ENCODE measurements at regions not wholly inside any gene's neighbourhood (a gene's known extent, or its start where the extent isn't known, plus 50 kb on each side); places are given as distances from the start of the nearest gene placed in this dataset.

DNA sequence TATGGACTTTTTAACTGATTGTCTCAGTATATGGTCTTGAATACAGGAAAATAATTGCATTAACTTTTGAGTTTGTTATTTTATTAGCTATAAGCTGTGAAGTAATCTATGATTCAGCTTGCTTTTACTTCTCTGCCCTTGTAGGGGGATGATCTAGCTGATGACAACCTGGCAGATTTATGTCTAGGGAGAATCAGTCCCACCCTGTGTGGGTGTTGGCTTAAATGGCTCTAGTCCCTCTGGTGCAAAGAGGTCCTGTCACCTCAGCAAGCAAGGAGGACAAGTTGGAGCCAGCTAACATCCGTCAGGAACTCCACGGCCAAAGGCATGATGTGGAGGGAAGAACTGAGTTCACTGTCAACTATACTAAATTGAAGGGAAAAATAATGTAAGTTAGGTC lies 495.3 kb downstream of the BMP2 start:
- no peak for DNase-seq

DNA sequence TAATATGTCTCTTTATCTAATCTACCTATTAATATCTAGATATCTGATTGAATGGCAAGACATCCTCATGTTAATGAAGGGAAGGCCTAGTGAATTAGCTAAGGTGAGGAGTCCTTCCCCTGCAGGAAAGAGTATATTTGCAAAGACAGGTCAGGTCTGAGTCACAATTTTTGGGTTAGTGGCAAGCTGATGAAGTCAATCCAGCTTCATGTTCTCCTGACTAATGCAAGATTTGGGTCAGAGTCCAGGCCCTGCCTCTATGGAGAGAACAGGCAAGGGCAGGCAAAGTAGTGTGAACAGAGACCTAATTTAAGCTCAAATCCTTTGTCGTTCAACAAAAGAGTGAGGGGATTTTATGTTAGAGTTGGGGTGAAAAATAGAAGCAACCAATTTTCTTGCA lies 496.7 kb downstream of the BMP2 start:
- DNase-seq = no peak

DNA sequence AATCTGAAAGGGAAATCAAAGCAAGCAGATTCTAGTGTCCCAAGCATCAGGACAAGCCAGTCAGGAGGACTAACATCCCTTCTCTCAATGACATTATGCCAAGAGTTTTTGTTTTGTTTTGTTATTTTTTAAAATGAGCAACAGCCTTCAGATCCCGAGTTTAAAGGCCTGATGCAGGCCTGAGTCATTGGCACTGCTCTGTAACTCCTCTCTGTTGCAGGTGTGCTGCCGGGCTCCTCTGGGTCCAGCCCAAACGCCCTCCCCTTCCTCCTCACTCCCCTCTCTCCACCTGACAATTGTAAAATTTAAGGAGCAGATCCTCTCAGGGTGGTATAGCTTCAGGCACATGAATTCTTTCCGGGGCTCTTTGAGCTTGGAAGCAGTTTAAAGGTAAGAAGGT lies 502.0 kb downstream of the BMP2 start:
- no peak for DNase-seq

DNA sequence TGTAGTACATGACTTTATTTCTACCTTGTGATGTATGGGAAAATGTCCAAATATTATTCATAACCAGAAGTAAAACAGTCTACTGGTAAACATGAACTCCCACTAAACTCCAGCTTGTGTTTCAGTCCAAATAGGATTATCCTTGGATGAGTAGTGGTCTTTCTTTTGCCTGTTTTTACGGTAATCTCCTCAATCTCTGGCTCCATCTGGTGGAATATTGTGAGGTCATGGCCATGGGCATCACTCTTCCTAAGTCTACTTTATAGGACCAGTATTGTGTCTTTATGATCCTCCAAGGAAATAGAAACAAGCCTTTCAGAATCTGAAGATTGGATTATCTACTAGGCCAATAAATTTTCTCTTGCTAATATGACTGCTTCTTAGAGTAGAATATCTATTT lies 505.0 kb downstream of the BMP2 start:
- no peak for DNase-seq

DNA sequence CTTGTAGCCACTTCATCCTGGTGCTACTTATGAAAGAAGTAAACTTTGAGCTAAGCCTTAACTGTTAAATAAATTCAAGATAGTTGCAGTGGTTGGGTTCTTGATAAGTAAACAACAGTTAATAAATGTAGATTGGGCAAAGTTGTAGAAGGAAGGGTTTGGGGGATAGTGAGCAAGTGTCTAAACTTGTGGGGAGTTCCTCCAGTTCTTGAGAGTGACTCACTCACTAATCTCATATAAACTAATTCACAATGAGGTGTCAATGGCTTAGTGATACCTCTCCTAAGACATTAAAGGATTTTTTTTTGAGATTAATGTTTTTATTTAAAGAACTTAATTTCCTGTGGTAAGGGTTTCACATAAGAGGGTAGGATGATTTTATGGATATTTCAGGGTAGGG lies 507.4 kb downstream of the BMP2 start:
- DNase-seq = no peak

DNA sequence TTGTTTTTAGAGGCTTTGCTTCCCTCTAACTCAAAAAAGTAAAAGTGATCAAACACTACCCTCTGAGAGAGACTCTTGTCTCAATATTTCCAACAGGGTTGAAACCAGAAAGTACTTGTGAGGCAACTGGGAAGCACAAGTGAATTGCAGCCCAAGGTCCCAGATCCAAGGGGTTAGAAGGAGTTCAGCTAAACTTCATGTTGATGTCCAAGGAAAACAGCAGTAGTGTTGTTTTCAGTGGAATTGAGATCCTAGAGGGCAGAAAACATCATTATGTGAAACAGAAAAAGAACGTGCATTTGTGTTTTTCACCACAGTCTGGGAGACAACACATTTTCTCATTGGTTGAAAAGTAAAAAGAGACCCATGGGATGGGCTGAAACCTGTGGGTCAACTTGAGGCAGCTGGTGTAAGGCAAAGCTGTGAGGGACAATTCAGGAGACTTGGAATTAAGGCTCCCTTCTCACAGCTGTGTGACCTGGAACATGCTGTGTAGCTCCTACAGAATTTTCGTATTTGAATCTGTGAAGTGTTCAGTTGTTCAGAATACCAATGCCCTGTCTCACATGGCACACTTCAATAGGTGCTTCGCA lies 508.3 kb downstream of the BMP2 start:
- no peak for DNase-seq

DNA sequence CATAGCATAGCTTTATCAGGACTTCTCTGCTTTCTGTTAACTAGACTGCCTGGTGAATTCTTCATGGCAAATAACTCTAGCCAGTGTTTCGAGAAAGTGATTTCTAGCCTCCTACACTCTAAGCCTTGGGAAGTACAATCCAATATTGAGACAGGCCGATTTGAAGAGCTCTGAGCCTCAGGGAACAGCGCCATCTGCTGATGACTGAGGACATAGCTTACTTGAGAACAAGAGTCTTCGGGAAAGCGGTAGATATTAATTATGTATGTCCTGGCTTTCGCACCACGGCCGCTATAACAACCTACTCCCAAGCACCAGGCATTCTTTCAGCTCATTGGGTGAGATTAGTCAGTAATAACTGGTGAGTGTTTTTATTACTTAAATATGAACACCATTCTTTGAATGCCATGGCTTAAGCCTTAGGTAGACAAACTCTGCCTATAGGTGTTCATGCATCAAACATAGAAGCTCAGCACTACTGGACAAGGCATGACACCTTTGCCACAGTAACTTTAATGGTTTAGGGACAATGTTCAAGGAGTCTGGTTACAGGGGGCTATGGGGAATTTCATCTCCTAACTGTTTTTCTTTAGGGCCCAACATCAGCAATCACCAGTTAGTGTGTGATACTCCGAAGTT lies 518.6 kb downstream of the BMP2 start:
- peak; percentile 65 to 83 for DNase-seq

DNA sequence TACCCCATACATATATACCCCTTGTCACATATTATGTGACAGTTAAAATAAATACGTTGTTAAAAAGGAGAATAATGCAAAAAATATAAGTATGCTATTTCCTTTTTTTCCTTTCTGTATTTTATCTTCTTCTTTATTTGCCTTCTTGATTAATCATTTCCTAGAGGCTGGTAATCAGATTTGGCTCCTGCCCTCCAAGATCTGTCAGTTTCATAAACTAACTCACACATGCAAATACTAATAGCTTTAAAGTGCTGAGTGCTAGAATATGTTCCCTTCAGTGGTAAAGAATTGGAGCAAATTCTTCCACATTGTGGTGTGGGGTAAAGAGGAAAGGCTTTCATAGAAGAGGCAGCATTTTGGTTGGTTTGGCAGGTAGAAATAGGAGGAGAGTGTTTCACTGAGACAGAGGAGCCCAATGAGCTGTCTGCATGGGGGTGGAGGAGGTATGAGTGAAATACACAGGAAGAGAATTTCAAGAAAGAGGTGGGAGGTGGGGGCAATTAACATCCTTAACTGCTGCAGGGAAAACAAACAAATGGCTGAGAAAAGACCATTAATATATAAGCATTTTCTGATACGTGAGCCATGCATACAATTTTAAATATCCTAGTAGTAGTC lies 523.9 kb downstream of the BMP2 start:
- DNase-seq = no peak

DNA sequence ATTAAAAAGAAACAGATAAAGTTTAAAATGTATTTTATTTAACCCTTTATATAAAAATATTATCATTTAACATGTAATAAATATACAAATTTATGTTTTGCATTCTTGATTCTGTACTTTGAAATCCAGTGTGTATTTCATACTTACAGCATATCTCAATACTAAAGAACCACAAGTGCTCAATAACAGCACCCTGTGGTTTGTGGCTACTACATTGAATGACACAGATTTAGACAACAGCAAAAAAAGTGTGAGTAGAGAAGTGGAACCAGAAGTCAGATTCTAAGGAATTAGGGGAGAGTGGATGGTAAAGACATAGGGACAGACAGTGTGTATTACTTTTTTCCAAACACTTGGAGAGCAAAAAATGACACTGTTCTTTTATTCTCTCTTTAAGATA lies 524.5 kb downstream of the BMP2 start:
- DNase-seq = no peak

DNA sequence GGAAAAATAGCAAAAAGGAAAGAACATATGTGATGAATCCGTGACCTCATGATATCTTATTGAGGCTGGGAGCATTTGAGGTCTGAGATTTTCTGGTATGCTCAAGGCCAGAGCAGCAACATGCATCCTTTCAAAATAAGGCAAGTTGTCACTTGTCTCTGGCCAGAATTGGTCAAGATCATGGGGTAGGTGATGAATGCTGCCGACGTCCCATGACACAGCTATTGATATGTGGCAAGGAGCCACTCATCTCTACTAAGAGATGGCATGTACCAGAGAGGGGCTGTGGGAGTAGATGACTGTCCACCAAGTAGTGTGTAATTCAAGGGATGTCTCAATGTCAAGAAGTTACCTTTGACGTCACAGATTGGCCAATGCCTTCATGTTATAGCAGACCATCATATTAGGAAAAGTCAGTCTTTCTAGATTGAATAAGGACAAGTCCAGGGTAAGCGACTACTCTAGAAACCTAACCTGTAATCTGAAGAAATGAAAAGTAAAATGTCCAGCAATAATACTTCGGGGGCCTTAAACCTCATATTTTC lies 527.4 kb downstream of the BMP2 start:
- DNase-seq = no peak

DNA sequence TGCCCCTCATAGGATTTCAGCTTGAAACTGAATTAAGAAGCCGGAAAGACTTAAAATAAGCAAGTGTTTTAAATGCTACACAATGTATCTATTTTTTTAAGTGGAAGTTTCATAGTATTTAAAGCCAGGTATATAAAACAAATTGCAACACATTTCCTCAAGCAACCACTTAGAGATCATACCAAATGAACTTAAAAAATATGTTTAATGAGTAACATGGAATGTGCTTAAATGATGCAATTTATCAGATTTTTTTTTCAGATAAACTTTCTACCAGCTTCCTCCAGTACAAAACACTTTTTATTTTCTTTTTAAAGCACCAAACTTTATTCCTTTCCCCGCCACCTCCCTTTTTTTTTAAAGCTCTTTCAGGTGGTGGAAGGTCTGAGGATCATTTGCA lies 534.3 kb downstream of the BMP2 start:
- DNase-seq = no peak

DNA sequence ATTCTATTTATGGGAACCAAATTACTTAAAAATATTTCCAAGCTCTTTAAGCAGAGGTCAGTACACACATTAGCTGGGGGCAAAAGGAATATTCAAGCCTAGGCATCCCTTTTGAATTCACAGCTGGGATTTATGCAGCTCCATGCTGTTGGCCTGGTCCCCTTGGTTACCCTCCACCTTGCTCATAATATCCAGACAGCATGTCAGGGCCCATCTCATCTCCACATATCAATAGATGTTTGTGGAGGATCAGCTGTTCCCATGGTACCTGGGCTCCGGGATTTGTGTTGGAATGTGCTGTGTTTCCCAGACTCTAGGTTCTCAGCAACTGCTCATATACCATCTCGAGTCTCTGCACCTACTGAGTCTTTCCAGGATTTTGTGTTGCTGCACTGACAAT lies 534.8 kb downstream of the BMP2 start:
- no peak for DNase-seq

DNA sequence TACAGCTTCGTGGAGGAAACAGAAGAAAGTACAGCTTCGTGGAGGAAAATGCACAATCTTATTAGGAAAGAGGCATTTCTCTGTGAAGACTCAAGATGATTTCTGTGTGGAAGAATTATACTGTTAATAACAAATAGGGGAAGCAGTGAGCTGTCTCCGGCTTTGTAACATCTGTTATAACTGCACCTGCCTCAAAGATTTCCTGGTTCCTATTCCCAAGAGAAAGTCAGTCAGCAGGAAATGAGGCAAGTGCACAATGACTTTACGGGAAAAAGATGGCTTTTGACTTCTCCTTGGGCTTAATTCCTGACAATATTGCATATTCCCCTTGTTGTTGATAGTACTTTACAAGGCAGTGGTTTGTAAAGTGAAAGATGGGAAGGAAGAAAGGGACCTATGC lies 538.5 kb downstream of the BMP2 start:
- DNase-seq = no peak

DNA sequence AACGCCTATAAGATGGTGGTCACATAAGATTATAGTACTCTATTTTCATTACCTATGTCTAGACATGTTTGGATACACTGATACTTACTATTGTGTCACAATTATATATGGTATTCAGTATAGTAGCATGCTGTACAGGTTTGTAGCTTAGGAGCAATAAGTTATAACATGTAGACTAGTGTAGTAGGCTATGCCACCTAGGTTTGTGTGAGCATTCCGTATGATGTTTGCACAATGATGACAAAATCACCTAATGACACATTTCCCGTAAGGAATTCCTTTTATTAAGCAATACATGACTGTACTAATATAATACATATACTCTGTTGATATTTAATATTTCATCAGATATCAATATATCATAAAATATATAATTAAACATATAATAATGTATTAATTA lies 540.7 kb downstream of the BMP2 start:
- no peak for DNase-seq

DNA sequence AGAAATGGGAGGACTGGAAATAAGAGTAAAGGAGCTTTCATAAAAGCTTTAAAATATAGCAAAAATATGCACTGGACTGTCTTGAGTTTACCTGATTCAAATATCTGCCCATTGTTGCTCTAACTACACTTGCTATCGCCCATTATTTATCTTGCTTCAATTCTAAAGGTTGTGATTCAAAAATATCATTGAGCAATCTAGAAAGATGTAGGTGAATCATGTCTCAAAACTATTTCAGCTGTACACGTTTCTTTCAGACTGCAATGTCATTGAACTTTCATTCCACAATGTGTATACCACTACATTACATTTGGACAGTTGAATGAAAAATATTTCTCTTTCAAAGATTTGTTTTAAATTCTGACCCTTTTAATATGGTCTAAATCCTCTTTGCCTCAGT lies 545.6 kb downstream of the BMP2 start:
- no peak for DNase-seq

DNA sequence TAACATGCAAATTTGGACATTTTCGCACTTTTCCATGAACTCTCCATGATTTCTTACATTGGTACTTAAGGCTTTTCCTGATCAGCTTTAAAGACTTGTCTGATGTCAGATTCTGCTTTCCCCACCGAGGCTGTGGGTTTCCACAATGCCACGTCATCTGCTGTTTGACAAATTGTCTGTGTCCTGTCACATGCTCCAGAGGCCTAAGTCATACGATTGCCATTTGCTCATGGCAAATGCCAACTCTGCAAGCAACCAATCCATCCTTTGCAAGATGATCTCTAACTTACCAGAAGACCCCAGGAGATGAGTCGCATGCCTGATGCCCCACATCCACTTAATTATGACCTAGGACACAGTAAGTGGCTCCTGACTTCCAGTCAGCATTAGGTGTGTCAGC lies 556.5 kb downstream of the BMP2 start:
- no peak for DNase-seq

DNA sequence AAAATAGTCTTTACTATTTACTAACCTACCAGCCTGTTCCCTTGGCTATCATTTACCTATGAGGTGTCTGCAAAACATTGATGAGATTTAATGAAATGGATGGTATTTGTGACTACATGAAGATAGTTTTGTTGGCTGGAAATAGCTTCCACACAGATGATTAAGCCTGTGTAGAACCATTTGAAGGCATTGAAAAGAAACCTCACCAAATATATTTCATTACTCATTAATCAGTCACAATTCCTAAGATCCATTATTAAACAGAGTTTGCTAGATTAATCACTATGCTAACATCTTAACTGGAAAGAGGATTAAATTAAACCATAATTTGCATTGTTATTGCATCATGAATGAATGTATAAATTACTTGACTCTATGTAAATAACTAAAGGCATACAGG lies 560.3 kb downstream of the BMP2 start:
- DNase-seq = no peak

DNA sequence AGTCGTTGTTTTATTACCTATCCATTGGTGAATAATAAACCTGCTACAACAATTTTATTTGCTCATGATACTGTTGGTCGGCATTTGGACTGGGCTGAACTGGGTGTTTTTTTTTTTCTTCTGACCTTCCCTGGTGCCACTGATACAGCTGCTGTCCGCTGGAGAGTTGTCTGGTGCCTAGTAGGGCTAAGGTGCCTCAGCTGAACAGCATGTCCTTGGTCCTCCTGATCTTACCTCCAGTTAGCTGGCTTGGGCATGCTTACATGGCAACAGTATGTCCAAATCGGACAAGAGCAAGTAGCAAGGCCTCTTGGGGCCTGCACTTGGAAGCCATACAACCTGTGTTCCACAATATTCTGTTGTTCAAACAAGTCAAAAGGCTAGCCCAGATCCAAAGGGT lies 563.4 kb downstream of the BMP2 start:
- DNase-seq = no peak

DNA sequence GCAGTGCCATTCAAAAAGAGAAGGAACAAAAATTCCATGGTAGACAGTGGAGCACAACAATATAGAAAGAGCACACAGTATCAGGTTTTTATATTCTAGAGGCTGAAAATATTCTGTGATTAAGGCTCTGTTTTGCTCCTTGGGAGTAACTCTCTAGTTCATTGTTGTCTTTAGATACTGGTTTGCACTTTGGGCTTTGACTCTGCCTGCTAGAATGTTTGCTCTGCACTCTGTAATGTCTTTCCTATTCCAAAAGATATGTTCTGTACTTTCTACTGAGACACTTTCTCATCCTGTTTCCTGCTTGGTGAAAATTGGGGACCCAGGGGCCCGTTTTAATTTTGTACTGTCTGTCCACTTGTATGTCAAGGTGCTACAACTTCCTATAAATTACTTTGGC lies 564.7 kb downstream of the BMP2 start:
- no peak for DNase-seq

DNA sequence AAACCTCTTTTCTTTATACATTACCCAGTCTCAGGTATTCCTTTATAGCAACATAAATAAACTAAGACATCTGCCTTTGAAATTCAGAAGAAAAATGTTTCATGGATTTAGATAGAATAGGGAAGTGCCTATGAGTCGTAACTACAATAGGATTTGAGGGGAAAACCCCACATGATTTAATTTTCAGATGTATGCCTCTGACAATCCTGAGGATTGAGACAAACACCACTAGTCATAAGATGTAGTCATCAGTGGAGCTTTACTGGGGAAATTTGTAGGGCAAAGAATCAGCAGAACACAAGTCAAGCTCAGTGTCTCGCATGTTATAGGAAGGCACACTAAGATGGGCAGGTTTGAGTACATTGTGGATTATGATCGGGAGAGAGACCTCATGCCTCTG lies 566.4 kb downstream of the BMP2 start:
- DNase-seq = no peak

DNA sequence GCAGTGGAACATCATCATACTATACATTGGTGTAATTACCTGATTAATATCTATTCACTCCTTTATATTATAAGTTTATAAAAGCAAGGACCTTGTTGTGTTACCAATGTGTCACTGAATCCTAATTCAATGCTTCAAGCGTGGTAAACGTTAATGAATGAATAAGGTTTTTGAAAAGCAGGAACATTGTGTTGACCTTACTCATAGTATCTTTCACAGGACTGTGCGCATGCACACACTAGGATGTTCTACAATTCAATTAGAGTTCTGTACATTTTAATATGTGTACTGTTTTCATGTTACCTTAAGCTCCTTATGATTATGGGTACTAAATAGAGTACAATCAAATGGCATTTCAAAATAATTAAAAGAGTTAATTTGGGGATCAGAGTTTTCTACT lies 578.5 kb downstream of the BMP2 start:
- DNase-seq = no peak

DNA sequence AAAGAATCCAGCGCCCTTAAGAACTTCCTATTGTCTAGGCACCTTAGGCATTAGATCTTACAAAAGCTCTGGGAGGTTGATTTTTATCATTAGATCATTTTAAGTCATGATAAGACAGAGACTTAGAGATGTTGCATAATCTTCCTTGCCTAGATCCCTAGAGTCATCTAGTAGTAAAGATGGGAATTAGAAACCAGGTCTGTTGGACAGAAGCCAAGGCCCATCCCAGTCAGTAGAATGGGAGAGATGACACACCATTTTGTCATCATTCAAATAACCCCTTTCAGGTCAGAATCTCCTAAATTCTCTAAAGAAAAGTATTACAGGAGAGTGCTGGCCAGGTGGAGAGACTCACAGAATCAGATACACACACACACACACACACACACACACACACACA lies 579.1 kb downstream of the BMP2 start:
- no peak for DNase-seq

DNA sequence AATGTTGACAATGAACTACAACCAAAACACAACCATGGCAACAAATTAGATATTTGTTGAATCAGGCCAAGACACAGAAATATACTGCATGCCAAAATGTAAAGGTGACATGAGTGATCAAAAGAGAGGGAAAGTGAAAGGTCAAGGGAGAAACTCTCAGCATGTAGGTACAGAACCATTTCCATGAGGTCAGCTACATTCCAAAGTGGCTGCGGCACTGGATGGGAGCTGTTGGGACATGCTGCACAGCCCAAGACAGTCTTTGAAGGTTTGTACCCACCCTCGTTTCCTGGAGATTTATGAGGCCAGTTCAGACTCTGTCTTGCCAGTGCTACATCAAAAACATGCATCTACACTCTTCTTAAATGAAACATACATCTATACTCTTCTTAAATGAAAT lies 579.9 kb downstream of the BMP2 start:
- no peak for DNase-seq

DNA sequence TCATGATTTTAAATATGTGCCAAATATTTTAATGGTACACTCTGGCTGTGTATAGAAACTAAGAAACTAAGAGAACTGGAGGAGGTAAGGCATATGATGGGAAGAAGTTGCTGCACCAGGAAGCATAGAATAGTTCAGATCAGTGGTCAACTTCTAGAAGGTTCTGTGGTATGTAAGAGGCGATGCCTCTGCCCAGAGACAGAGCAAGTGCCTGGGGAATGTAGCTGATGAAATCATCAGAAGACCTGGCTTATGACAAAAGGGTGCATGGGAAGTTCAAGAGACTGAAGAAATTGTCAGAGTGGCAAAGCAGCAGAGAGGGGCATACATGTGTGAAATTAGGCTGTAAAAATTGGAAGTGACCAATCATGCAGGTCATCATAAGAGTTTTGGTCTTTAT lies 580.8 kb downstream of the BMP2 start:
- no peak for DNase-seq

DNA sequence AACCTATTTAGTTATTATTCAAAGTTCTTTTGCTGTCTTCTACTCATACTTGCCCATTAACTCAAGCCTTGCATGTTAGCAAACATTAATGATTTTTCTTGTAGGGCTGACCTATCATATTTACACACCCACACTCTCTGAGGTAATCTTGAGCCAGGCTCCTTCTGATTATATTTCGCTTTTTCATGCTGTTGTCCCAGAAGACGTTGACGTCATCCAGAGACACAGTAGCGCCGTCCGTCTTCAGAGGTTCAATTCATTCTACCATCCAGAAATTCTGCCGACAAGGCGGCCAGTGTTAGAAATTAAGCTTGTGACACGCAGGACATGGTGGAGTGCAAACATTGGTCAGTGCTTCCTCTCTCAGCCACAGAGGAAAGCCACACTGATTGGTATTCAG lies 584.7 kb downstream of the BMP2 start:
- no peak for DNase-seq
